Ovary (tissue), 3 donors: ENCODE measurements at regions not wholly inside any gene's neighbourhood (a gene's known extent, or its start where the extent isn't known, plus 50 kb on each side); places are given as distances from the start of the nearest gene placed in this dataset.

ENCODE experiments used
- CTCF ChIP-seq, 3 donors: fragments of 450-650 bp in 2 of 3; fragments of 200-600 bp in 1 of 3; IDR thresholded peaks; one replicate each; pipeline versions ENCODE4 v1.5.1 to v1.8.0; 2016 to 2022; ENCODE audit warnings: antibody characterized with exemption in 3 of 3, mild to moderate bottlenecking in 1 of 3
- POLR2A ChIP-seq: fragments of 450-650 bp; IDR thresholded peaks from one replicate; pipeline ENCODE4 v1.6.1; 2017; ENCODE audit warnings: antibody characterized with exemption, mild to moderate bottlenecking, moderate library complexity
- donor health status: DM: no; HTN: no; CAD: no.

GRCh38 chr13:103754783-103755182 lies 688.6 kb upstream of the SLC10A2 start:
- no peak for TF ChIP-seq CTCF (IDR thresholded peaks at IDR 0.05)
- no peak for TF ChIP-seq POLR2A
